GM18873 (cell line): ENCODE measurements at regions not wholly inside any gene's neighbourhood (a gene's known extent, or its start where the extent isn't known, plus 50 kb on each side); places are given as distances from the start of the nearest gene placed in this dataset.

ENCODE experiments used
- ATAC-seq: cut with Tn5 transposase; IDR thresholded peaks from one replicate; pipeline ENCODE4 v1.9.1; 2021; ENCODE audit warnings: mild to moderate bottlenecking, moderate library complexity, moderate number of reproducible peaks; ENCODE audit not compliant: unreplicated experiment, low FRiP score

DNA sequence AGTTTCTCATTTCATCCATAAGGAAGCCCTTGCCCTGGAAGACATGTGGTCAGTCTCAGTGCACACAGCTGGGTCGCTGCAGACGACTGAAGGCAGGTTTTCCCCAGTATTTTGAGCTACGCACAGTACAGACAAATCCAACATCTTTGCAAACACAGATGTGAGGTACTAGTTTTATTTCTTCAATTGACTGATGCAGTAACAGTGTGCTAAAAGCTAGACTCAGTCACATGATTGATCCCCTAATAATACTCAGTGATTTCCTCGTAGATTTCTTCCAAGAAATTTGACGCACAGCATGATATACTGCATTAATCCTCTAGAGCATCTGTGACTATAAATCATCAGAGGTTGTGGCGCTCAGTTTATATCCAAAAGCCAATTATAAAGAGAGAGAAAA, 346.1 kb downstream of the DIRAS2 start:
- no peak for ATAC-seq

DNA sequence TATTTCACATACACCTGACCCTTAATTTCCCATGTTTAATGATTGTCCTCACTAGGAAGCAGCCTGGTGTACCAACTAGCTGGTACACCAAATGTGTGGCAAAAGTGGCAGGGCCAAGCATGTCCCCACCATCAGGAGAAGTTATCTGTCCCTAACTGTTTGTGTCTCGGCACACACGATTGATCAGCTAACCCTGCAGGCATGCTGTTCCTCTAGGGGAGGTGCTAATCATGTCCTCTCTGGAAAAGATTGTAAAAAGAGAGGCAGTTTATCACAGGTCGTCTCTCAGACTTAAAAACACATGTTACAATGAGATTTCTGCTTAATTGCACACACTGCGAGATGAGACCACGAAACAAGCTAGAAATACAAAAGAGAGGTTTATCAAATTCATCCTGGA, 342.7 kb downstream of the DIRAS2 start:
- ATAC-seq: no peak

- ATAC-seq: no peak
These were observed 341.9 kb downstream of the DIRAS2 start for GRCh38 chr9:90300611-90301276.

- no peak for ATAC-seq
These were observed 341.4 kb downstream of the DIRAS2 start for GRCh38 chr9:90301277-90301653.

DNA sequence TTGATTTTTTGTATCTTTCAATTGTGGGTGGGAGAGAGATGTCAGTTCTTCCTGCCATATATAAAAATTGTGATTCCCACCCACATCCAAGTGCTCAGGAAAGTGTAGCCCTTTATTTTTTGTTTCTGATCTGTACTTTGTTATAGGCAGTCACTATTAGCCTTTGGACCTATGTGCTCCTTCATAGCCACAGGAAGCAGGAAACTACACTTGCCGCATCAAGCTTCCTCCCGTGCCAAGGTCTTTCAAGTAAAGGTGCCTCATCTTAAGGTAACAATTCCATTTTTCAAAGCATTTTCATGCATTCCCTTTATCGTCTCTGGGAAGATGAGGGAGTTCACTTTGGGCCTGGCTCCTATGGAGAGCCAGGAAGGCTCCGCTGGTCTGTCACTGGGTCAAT, 339.0 kb downstream of the DIRAS2 start:
- no peak for ATAC-seq

DNA sequence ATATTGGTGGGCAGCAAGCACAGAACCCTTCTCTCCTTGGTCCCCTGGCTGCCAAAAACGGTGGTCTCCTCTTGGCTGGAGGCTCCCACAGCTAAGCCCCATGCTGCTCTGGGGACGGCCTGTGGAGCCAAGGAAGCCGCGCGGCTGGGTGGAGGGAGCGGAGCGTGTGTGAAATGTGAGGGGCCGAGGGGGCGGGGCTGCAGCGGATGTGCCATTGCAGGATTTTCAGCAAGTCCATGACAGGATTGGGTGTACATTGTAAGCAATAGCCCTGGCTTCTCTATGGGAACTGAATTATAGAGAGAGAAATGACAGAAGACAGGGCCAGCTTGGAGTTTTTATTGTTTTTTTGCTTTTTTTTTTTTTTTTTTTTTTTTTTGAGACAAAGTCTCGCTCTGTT, 336.5 kb downstream of the DIRAS2 start:
- ATAC-seq: no peak

- no peak for ATAC-seq
These were observed 335.3 kb downstream of the DIRAS2 start for GRCh38 chr9:90307167-90307833.

DNA sequence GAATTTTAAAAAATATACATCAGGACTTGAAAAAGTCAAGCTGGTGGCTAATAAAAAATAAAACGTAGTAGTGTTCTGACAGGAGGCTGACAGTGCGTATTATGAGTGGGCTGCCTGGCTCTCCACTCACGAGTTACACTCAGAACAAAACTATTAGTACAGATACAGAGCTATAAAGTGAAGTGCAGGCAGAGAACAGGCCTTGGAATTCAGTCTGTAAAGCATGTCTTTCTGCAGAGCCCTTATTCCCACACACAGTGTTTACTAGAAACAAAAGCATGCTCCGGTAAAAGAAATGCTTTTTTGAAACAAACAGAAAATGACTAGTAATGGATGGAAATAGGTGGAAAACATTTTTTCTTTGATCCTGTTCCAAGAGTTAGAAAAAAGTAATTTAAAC, 334.7 kb downstream of the DIRAS2 start:
- no peak for ATAC-seq

DNA sequence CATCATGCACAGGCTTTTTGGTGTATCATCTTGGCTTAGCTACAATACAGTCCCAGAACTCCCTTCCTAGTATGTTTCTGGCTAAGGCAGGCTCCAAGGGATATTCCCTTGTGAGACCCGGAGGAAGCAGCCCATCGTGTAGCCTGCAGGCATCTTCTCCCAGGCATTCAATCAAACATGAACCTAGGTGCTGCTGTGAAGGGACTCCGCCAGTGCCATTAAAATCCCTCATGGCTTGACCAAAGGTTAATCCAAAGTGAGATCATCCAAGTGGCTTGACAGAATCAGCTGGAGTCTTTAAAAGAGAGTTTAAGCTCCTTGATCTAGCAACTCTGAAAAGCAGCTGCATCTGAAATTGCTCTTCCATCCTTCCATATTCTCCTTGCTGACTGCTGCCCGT, 333.9 kb downstream of the DIRAS2 start:
- no peak for ATAC-seq

- no peak for ATAC-seq
These were observed 332.7 kb downstream of the DIRAS2 start for GRCh38 chr9:90309809-90310520.

GRCh38 chr9:90310521-90310876, 332.1 kb downstream of the DIRAS2 start:
- no peak for ATAC-seq

DNA sequence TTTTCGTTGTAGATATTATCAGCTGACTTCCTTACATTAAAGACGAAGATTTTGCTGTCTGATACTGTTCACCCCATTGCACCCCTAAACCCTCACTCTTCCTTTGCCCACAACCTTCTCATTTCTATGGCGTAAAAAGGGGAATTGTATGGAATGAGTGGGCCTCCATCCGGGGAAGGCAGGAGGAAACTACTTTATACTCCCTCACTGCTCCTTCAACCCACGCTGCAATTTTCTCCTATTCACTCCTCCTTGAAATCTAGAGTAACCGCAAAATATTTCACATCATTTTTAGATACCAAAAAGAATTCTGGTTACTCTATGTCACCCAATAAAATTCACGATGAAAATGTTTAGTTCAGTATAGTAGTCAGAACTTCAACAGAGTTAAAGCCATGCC, 330.8 kb downstream of the DIRAS2 start:
- no peak for ATAC-seq

DNA sequence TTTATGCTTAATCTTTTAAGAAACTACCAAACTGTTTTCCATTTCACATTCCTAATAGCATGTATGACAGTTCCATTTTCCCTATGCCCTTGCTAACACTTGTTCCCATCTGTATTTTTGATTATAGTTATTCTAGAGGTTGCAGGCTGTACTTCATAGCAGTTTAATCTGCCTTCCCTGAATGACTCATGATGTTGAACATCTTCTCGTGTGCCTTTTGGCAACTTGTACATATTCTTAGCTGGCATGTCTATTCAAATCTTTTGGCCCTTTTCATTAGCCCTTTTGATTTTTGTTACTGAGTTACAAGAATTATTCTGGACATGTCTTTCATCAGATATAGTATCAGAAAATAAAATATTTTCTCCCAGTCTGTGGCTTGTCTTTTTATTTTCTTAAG, 320.3 kb downstream of the DIRAS2 start:
- ATAC-seq: no peak

DNA sequence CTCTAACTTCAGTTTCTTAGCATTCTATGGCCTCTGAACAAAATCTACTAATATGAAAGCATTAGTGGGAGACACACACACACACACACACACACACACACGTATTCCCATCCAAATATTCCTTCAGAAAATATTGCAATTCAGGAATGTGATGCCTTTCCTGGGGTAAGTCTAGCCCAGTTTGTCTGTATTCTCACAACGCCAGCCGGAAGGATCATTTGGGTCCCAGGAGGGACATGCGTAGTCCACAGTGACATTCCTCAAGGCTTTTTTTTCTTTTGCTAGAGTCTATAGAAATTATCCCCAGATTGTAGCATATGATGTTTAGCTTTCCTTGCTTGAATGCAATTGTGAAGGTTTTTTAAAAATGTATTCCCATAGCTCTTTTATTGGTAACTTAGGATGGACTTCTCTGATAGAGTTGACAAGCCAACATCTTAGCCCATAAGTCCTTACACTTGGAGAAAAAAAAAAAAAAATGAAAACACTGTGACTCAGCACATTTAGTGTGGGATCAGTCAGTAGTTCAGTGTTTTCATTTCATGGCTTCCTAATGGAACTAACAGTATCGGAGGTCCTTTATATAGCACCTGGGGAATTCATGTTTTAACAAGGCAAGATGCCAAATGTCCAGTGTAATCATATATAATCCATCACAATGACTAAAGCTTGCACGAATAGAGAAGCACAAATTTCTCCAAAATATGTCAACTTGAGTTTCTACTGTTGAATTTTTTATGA, 316.5 kb downstream of the DIRAS2 start:
- ATAC-seq: no peak

DNA sequence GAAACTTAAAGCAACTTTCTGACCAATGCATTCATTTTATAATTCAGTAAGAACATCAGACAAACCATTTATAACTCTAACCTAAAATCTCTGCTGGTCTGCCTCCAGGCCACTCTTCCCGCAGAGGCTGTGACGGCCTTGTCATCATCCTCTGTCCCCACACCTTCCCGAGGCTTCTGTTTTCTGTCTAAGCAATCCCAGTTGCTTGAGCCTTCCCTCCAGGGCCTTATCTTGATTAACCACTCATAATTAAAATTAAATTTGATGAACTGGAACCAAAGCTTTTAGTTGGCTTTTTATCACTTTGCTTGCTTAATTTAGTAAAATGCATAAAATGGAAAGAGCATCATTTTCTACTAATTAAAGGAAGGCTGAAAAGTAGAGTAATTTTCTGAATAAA, 312.4 kb downstream of the DIRAS2 start:
- no peak for ATAC-seq

GRCh38 chr9:90331826-90332575, 310.6 kb downstream of the DIRAS2 start:
- ATAC-seq: no peak

GRCh38 chr9:90333226-90333625, 309.4 kb downstream of the DIRAS2 start:
- no peak for ATAC-seq

GRCh38 chr9:90340421-90340820, 302.2 kb downstream of the DIRAS2 start:
- no peak for ATAC-seq

- no peak for ATAC-seq
These were observed 300.0 kb downstream of the DIRAS2 start for GRCh38 chr9:90342607-90343006.

GRCh38 chr9:90343366-90343765, 299.3 kb downstream of the DIRAS2 start:
- no peak for ATAC-seq

- no peak for ATAC-seq
These were observed 298.6 kb downstream of the DIRAS2 start for GRCh38 chr9:90343991-90344390.
